H1 (cell line): ENCODE measurements at regions not wholly inside any gene's neighbourhood (a gene's known extent, or its start where the extent isn't known, plus 50 kb on each side); places are given as distances from the start of the nearest gene placed in this dataset.

Experiments
- CTCF ChIA-PET: fragments of 300-600 bp; sonication (Branson Sonifier 250); formaldehyde crosslinking; loops from one replicate; lab custom pipeline; 2021; ENCODE audit not compliant: partially characterized antibody; lab: Charles Lee
- POLR2A ChIA-PET: fragments of 300-600 bp; sonication (Branson Sonifier 250); formaldehyde crosslinking; loops from one replicate; lab custom pipeline; 2021; ENCODE audit warnings: inconsistent platforms; ENCODE audit not compliant: partially characterized antibody; lab: Charles Lee
- DNase-seq, 2 experiments: peaks; one replicate each; pipeline versions ENCODE4 v3.0.0 to v3.0.0-alpha.2; 2010 to 2022; ENCODE audit warnings: low spot score in 2 of 2, low read depth in 1 of 2, mixed read lengths in 1 of 2
- FAIRE-seq: peaks from 2 replicates; lab custom pipeline; 2011; peaks lifted over from hg19 to GRCh38; lab: Jason Lieb, UNC
- H2AFZ ChIP-seq: 2 replicates; pipeline ENCODE4 v1.8.1; 2012; ENCODE audit warnings: low read length, inconsistent platforms
- H2AK5ac ChIP-seq: 2 replicates; pipeline ENCODE4 v1.6.1; 2013; ENCODE audit warnings: low read depth, low read length
- H2BK120ac ChIP-seq: replicated peaks from 2 replicates; pipeline ENCODE3; 2013; ENCODE audit warnings: low read depth, low read length, inconsistent platforms
- H2BK12ac ChIP-seq: 2 replicates; pipeline ENCODE4 v1.6.1; 2013; ENCODE audit warnings: low read depth, low read length
- H2BK15ac ChIP-seq: 2 replicates; pipeline ENCODE4 v1.6.1; 2013; ENCODE audit warnings: low read length
- H2BK20ac ChIP-seq: 2 replicates; pipeline ENCODE4 v1.6.1; 2013; ENCODE audit warnings: low read length
- H2BK5ac ChIP-seq: 2 replicates; pipeline ENCODE4 v1.6.1; 2013; ENCODE audit warnings: low read depth, low read length
- H3K14ac ChIP-seq: 2 replicates; pipeline ENCODE4 v1.6.1; 2013; ENCODE audit warnings: inconsistent platforms; ENCODE audit not compliant: insufficient read length
- H3K18ac ChIP-seq: 2 replicates; pipeline ENCODE4 v1.6.1; 2013; ENCODE audit warnings: low read length; ENCODE audit errors: extremely low read depth
- H3K23ac ChIP-seq: 2 replicates; pipeline ENCODE4 v1.6.1; 2013; ENCODE audit warnings: inconsistent platforms; ENCODE audit not compliant: insufficient read length
- H3K23me2 ChIP-seq: 2 replicates; pipeline ENCODE4 v1.6.1; 2013; ENCODE audit warnings: low read depth, low read length
- H3K27ac ChIP-seq: 2 replicates; pipeline ENCODE4 v1.6.1; 2011; ENCODE audit warnings: low read depth, low read length, inconsistent platforms
- H3K27me3 ChIP-seq, 4 experiments: replicated peaks in 1 of 4; 1 replicate in 1 of 4; 2 replicates in 3 of 4; pipeline versions ENCODE4 v1.6.1 to v1.8.1; 2011 to 2013; ENCODE audit warnings: low read length in 3 of 4, mild to moderate bottlenecking in 3 of 4, inconsistent platforms in 2 of 4, mixed read lengths in 2 of 4, moderate library complexity in 1 of 4; ENCODE audit not compliant: control insufficient read depth in 3 of 4, insufficient read depth in 3 of 4; ENCODE audit errors: extremely low read depth in 1 of 4
- H3K36me3 ChIP-seq, 4 experiments: 2 replicates each; pipeline versions ENCODE4 v1.6.1 to v1.8.1; 2011 to 2013; ENCODE audit warnings: mild to moderate bottlenecking in 4 of 4, low read length in 3 of 4, moderate library complexity in 2 of 4, control low read depth in 1 of 4, inconsistent platforms in 1 of 4; ENCODE audit not compliant: insufficient read depth in 4 of 4, control insufficient read depth in 2 of 4
- H3K4ac ChIP-seq: replicated peaks from 2 replicates; pipeline ENCODE3; 2013; ENCODE audit warnings: low read length, low read depth, mixed read lengths, inconsistent platforms; ENCODE audit not compliant: insufficient read length
- H3K4me1 ChIP-seq, 4 experiments: replicated peaks in 1 of 4; 1 replicate in 1 of 4; 2 replicates in 3 of 4; pipeline versions ENCODE4 v1.6.1 to v1.8.1; 2011 to 2013; ENCODE audit warnings: low read length in 3 of 4, inconsistent platforms in 2 of 4, mixed read lengths in 1 of 4; ENCODE audit not compliant: insufficient read depth in 4 of 4, control insufficient read depth in 3 of 4
- H3K4me2 ChIP-seq, 2 experiments: 2 replicates each; pipeline versions ENCODE4 v1.6.1 to v1.8.1; 2011 to 2013; ENCODE audit warnings: low read depth in 2 of 2, low read length in 2 of 2, control low read depth in 1 of 2, inconsistent platforms in 1 of 2, mild to moderate bottlenecking in 1 of 2; ENCODE audit not compliant: insufficient read depth in 1 of 2
- H3K4me3 ChIP-seq, 4 experiments: fragments of 200-600, 300-600 bp in 1 of 4; sonication (generic), shearing (Covaris generic), sonication (Bioruptor Twin) in 1 of 4; 2 replicates each; pipeline versions ENCODE4 v1.5.1 to v1.8.1; 2011 to 2016; ENCODE audit warnings: low read length in 4 of 4, low read depth in 3 of 4, control low read depth in 2 of 4, inconsistent platforms in 2 of 4, mild to moderate bottlenecking in 2 of 4, mixed read lengths in 1 of 4, moderate library complexity in 1 of 4; ENCODE audit not compliant: insufficient read depth in 2 of 4; ENCODE audit errors: extremely low read depth in 1 of 4
- H3K56ac ChIP-seq: replicated peaks from 2 replicates; pipeline ENCODE3; 2013; ENCODE audit warnings: low read depth, mild to moderate bottlenecking, mixed read lengths, low read length, inconsistent platforms; ENCODE audit not compliant: insufficient read length
- H3K79me1 ChIP-seq: 2 replicates; pipeline ENCODE4 v1.6.1; 2013; ENCODE audit warnings: low read depth, low read length, control low read depth
- H3K79me2 ChIP-seq, 2 experiments: 2 replicates each; pipeline versions ENCODE4 v1.6.1 to v1.8.1; 2012 to 2013; ENCODE audit warnings: low read length in 2 of 2, mild to moderate bottlenecking in 2 of 2, inconsistent platforms in 1 of 2; ENCODE audit not compliant: insufficient read depth in 2 of 2, control insufficient read depth in 1 of 2
- H3K9ac ChIP-seq, 4 experiments: replicated peaks in 1 of 4; 1 replicate in 1 of 4; 2 replicates in 3 of 4; pipeline versions ENCODE4 v1.6.1 to v1.8.1; 2011 to 2013; ENCODE audit warnings: low read depth in 3 of 4, low read length in 3 of 4, control low read depth in 2 of 4, mild to moderate bottlenecking in 2 of 4, moderate library complexity in 2 of 4, inconsistent platforms in 1 of 4; ENCODE audit errors: extremely low read depth in 1 of 4
- H3K9me3 ChIP-seq, 2 experiments: 2 replicates each; pipeline versions ENCODE4 v1.6.1 to v1.8.1; 2012 to 2013; ENCODE audit warnings: mild to moderate bottlenecking in 2 of 2, moderate library complexity in 2 of 2, control low read depth in 1 of 2, inconsistent platforms in 1 of 2, low read depth in 1 of 2, low read length in 1 of 2, mixed read lengths in 1 of 2; ENCODE audit not compliant: insufficient read depth in 2 of 2
- H4K20me1 ChIP-seq, 2 experiments: replicated peaks in 1 of 2; 2 replicates each; pipeline versions ENCODE3 to v1.8.1; 2011 to 2013; ENCODE audit warnings: inconsistent platforms in 2 of 2, low read length in 2 of 2, mild to moderate bottlenecking in 1 of 2; ENCODE audit not compliant: insufficient read depth in 2 of 2, control insufficient read depth in 1 of 2
- H4K5ac ChIP-seq: 2 replicates; pipeline ENCODE4 v1.6.1; 2013; ENCODE audit warnings: low read length, low read depth, mixed read lengths, inconsistent platforms; ENCODE audit not compliant: insufficient read length
- H4K8ac ChIP-seq: 2 replicates; pipeline ENCODE4 v1.8.0; 2013; ENCODE audit warnings: mild to moderate bottlenecking, moderate library complexity, low read length, inconsistent platforms; ENCODE audit not compliant: insufficient read depth; ENCODE audit errors: extremely low read depth
- H4K91ac ChIP-seq: replicated peaks from 2 replicates; pipeline ENCODE3; 2013; ENCODE audit warnings: low read length, mixed read lengths, inconsistent platforms; ENCODE audit not compliant: insufficient read length
- CTCF ChIP-seq, 3 experiments: IDR thresholded peaks; 1 replicate in 2 of 3; 2 replicates in 1 of 3; pipeline versions ENCODE4 v1.5.1 to v1.6.1; 2011; ENCODE audit warnings: low read length in 3 of 3, mild to moderate bottlenecking in 3 of 3, inconsistent platforms in 2 of 3, low read depth in 1 of 3, moderate library complexity in 1 of 3; ENCODE audit not compliant: insufficient read depth in 1 of 3; ENCODE audit errors: control extremely low read depth in 1 of 3
- EZH2 ChIP-seq: fragments of 200-600 bp; sonication (generic); IDR thresholded peaks from 2 replicates; pipeline ENCODE4 v1.7.1; 2012; ENCODE audit warnings: low read depth, mild to moderate bottlenecking, moderate library complexity, low read length, inconsistent platforms; ENCODE audit not compliant: severe bottlenecking
- GTF2F1 ChIP-seq: IDR thresholded peaks from 2 replicates; pipeline ENCODE4 v1.6.1; 2012; ENCODE audit warnings: low read depth, low read length, improper control_type of control experiment, borderline replicate concordance
- KDM5A ChIP-seq: fragments of 200-600 bp; IDR thresholded peaks from 2 replicates; pipeline ENCODE4 v1.7.1; 2012; ENCODE audit warnings: mild to moderate bottlenecking, low read length, inconsistent platforms, mixed read lengths
- NANOG ChIP-seq: IDR thresholded peaks from 2 replicates; pipeline ENCODE4 v1.6.1; 2011; ENCODE audit warnings: low read length, low read depth, mild to moderate bottlenecking, inconsistent platforms; ENCODE audit not compliant: insufficient read depth, poor library complexity, severe bottlenecking
- POLR2AphosphoS5 ChIP-seq: IDR thresholded peaks from 2 replicates; pipeline ENCODE4 v1.6.1; 2011; ENCODE audit warnings: low read depth, low read length
- RXRA ChIP-seq: IDR thresholded peaks from 2 replicates; pipeline ENCODE4 v1.6.1; 2011; ENCODE audit warnings: low read depth, mild to moderate bottlenecking, low read length, moderate library complexity; ENCODE audit not compliant: insufficient read depth
- TAF7 ChIP-seq: optimal IDR thresholded peaks from 2 replicates; pipeline ENCODE3; 2011; ENCODE audit warnings: low read depth, mild to moderate bottlenecking, inconsistent platforms, low read length, moderate library complexity, borderline replicate concordance
- TBP ChIP-seq: IDR thresholded peaks from 2 replicates; pipeline ENCODE4 v1.6.1; 2011; ENCODE audit warnings: low read depth, low read length, improper control_type of control experiment
- USF2 ChIP-seq: IDR thresholded peaks from 2 replicates; pipeline ENCODE4 v1.6.1; 2011; ENCODE audit warnings: low read length, improper control_type of control experiment
- ZNF274 ChIP-seq: IDR thresholded peaks from 2 replicates; pipeline ENCODE4 v1.7.0; 2012; ENCODE audit warnings: low read length, borderline replicate concordance; ENCODE audit errors: extremely low read depth
- WGBS, 2 experiments: shearing (Covaris generic) in 1 of 2; methylation state at CpG; one replicate each; pipeline versions ENCODE4 v1.1.6 to v1.1.7; 2013 to 2015; ENCODE audit warnings: low lambda C conversion rate in 2 of 2, mixed read lengths in 2 of 2, inconsistent platforms in 1 of 2, low coverage in 1 of 2, missing lambda C conversion rate in 1 of 2; ENCODE audit not compliant: insufficient replicate concordance in 2 of 2, insufficient coverage in 1 of 2, insufficient read length in 1 of 2; ENCODE audit errors: extremely low coverage in 1 of 2, missing lambda C conversion rate in 1 of 2; 5-methylcytosine and 5-hydroxymethylcytosine counted together

GRCh38 chr4:134610956-134611355, 409.4 kb upstream of the PABPC4L start:
- no peak overlapping the region for H4K91ac ChIP-seq
- no peak overlapping the region for H2AK5ac ChIP-seq
- no peak overlapping the region for H3K18ac ChIP-seq
- FAIRE-seq (no peak), DNase-seq (no peak)
- no peak overlapping the region for H2BK120ac ChIP-seq
- H4K5ac ChIP-seq: no peak overlapping the region
- 0 out of 2 replicates have a peak overlapping the region, but pooled peaks have one; percentile 81 for H2AFZ ChIP-seq
- H2BK12ac ChIP-seq: no peak overlapping the region
- no peak overlapping the region for H3K14ac ChIP-seq
- no peak overlapping the region for H2BK20ac ChIP-seq
- no peak overlapping the region for H2BK5ac ChIP-seq
- H3K23me2 ChIP-seq: no peaks in the 10 kb centered on the region
- H3K56ac ChIP-seq: no peak overlapping the region
- no peak overlapping the region for H3K4me2 ChIP-seq
- 100% methylated on average over 1 of the region's 1 CpG; no CpG with 5 or more reads in 1 of the 2 experiments for WGBS, 2 experiments
- no peaks in the 10 kb centered on the region; a peak in 1 of 8 replicates for H3K36me3 ChIP-seq
- CTCF ChIA-PET: no interaction called here
- no peaks in the 10 kb centered on the region for H3K79me1 ChIP-seq
- H3K27ac ChIP-seq: no peak overlapping the region
- no peaks in the 10 kb centered on the region for H3K9me3 ChIP-seq
- H2BK15ac ChIP-seq: no peak overlapping the region
- no peak overlapping the region for H4K8ac ChIP-seq
- H3K4me1 ChIP-seq: no peaks in the 10 kb centered on the region
- H3K9ac ChIP-seq: no peak overlapping the region
- no peak overlapping the region for H3K23ac ChIP-seq
- no peaks in the 10 kb centered on the region for H4K20me1 ChIP-seq
- no peak overlapping the region for H3K4me3 ChIP-seq
- no peak overlapping the region for H3K4ac ChIP-seq
- no peaks in the 10 kb centered on the region for H3K27me3 ChIP-seq
- H3K79me2 ChIP-seq: no peaks in the 10 kb centered on the region
- POLR2A ChIA-PET: no interaction called here
- TF ChIP-seq CTCF (IDR thresholded peaks at IDR 0.05; ENCODE audit: control extremely low read depth in 1 of 3, insufficient read depth in 1 of 3, low read depth in 1 of 3, low read length in 3 of 3) (no peak), TAF7 (no peak), USF2 (no peak), POLR2AphosphoS5 (no peak), RXRA (no peak), EZH2 (no peak), GTF2F1 (no peak), TBP (no peak), NANOG (no peak), ZNF274 (no peak), KDM5A (no peak)
